ENCODE measurements at regions not wholly inside any gene's neighbourhood (a gene's known extent, or its start where the extent isn't known, plus 50 kb on each side); places are given as distances from the start of the nearest gene placed in this dataset.

GRCh38 chr18:22493940-22494339 is 76.2 kb upstream of the CTAGE1 start:
- no peak overlapping the region for H3K4me3 ChIP-seq (replicated peaks in 1 of 3; ENCODE audit: low read depth in 2 of 3, low read length in 3 of 3)
- intact Hi-C loops (cut with micrococcal nuclease) = no loop called here
- no peak for TF ChIP-seq CTCF (IDR thresholded peaks at IDR 0.05)

GRCh38 chr18:22494771-22495170 is 77.1 kb upstream of the CTAGE1 start:
- Histone ChIP-seq H3K9me3 (replicated peaks in 1 of 2; ENCODE audit: control insufficient read depth in 1 of 2, insufficient read depth in 1 of 2, low read length in 2 of 2) (peaks cover 0 to 4% of the 10 kb centered on the region in 2 donors), H3K4me3 (replicated peaks in 1 of 3; ENCODE audit: low read depth in 2 of 3, low read length in 3 of 3) (no peak overlapping the region), H3K79me2 (ENCODE audit: insufficient read depth, low read length) (no peaks in the 10 kb centered on the region), H3K27me3 (ENCODE audit: control insufficient read depth in 2 of 2, insufficient read depth in 2 of 2, low read length in 2 of 2) (no peaks in the 10 kb centered on the region), H4K20me1 (ENCODE audit: insufficient read depth, low read length) (no peaks in the 10 kb centered on the region), H3K4me1 (ENCODE audit: control insufficient read depth in 1 of 2, insufficient read depth in 2 of 2, low read length in 2 of 2) (no peaks in the 10 kb centered on the region), H3K27ac (ENCODE audit: low read depth in 1 of 2, low read length in 2 of 2) (no peak overlapping the region), H3K9ac (ENCODE audit: insufficient read depth, low read length, poor library complexity, severe bottlenecking) (no peak overlapping the region), H3K4me2 (replicated peaks; ENCODE audit: extremely low read depth, low read length, poor library complexity, severe bottlenecking) (no peak overlapping the region), H3K36me3 (replicated peaks in 1 of 2; ENCODE audit: control insufficient read depth in 1 of 2, insufficient read depth in 2 of 2, low read length in 2 of 2) (no peaks in the 10 kb centered on the region), H2AFZ (ENCODE audit: insufficient read depth, low read depth, low read length, poor library complexity, severe bottlenecking) (no peak overlapping the region)
- no CpG with 5 or more reads among the region's 2 CpGs for WGBS (ENCODE audit: insufficient coverage)
- Mint-ChIP-seq H3K27me3 (ENCODE audit: low read depth in 3 of 3) (peaks cover 0 to 8% (median 0%) of the 10 kb centered on the region in 3 donors), H3K4me1 (no peaks in the 10 kb centered on the region), H3K27ac (no peak overlapping the region), H3K4me3 (no peak overlapping the region), H3K36me3 (no peaks in the 10 kb centered on the region), H3K9me3 (peaks cover 0 to 9% (median 4%) of the 10 kb centered on the region in 7 donors)
- no peak for TF ChIP-seq CTCF (IDR thresholded peaks at IDR 0.05)
- DNase-seq = no peak
- intact Hi-C loops (cut with micrococcal nuclease) = no loop called here

More at GRCh38 chr18:22493940-22494339, 76.2 kb upstream of the CTAGE1 start:
- no peak overlapping the region for H2AFZ ChIP-seq (ENCODE audit: insufficient read depth, low read depth, low read length, poor library complexity, severe bottlenecking)
- H3K4me2 ChIP-seq (replicated peaks; ENCODE audit: extremely low read depth, low read length, poor library complexity, severe bottlenecking) = no peak overlapping the region
- H3K79me2 ChIP-seq (ENCODE audit: insufficient read depth, low read length) = no peaks in the 10 kb centered on the region
- H4K20me1 ChIP-seq (ENCODE audit: insufficient read depth, low read length) = no peaks in the 10 kb centered on the region
- Mint-ChIP-seq H3K9me3 (peaks cover 0 to 11% (median 3%) of the 10 kb centered on the region in 7 donors), H3K36me3 (no peaks in the 10 kb centered on the region), H3K4me3 (no peak overlapping the region), H3K4me1 (no peaks in the 10 kb centered on the region), H3K27ac (no peak overlapping the region), H3K27me3 (ENCODE audit: low read depth in 3 of 3) (peaks cover 0 to 8% (median 0%) of the 10 kb centered on the region in 3 donors)
- no peak overlapping the region for H3K27ac ChIP-seq (ENCODE audit: low read depth in 1 of 2, low read length in 2 of 2)
- H3K36me3 ChIP-seq (replicated peaks in 1 of 2; ENCODE audit: control insufficient read depth in 1 of 2, insufficient read depth in 2 of 2, low read length in 2 of 2) = no peaks in the 10 kb centered on the region
- no peak for DNase-seq
- H3K27me3 ChIP-seq (ENCODE audit: control insufficient read depth in 2 of 2, insufficient read depth in 2 of 2, low read length in 2 of 2) = no peaks in the 10 kb centered on the region
- WGBS (ENCODE audit: insufficient coverage) = 100% methylated on average over 3 of the region's 4 CpGs
- no peaks in the 10 kb centered on the region for H3K4me1 ChIP-seq (ENCODE audit: control insufficient read depth in 1 of 2, insufficient read depth in 2 of 2, low read length in 2 of 2)
- no peak overlapping the region for H3K9ac ChIP-seq (ENCODE audit: insufficient read depth, low read length, poor library complexity, severe bottlenecking)
- peaks cover 0 to 4% of the 10 kb centered on the region in 2 donors for H3K9me3 ChIP-seq (replicated peaks in 1 of 2; ENCODE audit: control insufficient read depth in 1 of 2, insufficient read depth in 1 of 2, low read length in 2 of 2)

Measured in CD14-positive monocyte (primary cell).